GM18868 (cell line): ENCODE measurements at regions not wholly inside any gene's neighbourhood (a gene's known extent, or its start where the extent isn't known, plus 50 kb on each side); places are given as distances from the start of the nearest gene placed in this dataset.
"Not testable (repeated sequence)": the region's sequence is repeated elsewhere in the genome, so short reads cannot be mapped to it uniquely, and the experiment has no call there.

Experiments
- ATAC-seq: cut with Tn5 transposase; IDR thresholded peaks from one replicate; pipeline ENCODE4 v1.9.1; 2021; ENCODE audit warnings: mild to moderate bottlenecking, moderate library complexity; ENCODE audit not compliant: unreplicated experiment

DNA sequence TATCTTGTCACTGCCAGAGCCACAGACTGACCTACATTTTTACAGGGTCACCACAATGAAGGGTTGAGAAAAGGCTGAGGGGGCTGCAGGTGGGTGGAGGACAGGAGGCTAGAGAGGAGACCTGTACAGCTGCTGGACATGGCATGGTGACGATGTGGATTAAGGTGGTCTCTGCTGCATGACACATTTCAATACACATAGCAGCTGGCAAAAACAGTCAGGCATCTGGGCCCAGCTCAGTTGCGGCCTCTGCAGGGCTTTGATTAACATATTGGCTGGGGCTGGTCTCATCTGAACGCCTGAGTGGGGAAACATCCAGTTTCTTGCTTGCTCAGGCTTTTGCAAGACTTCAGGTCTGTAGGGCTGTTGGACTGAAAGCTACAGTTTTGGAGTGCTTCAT, 265.4 kb upstream of the FOXF1 start:
- ATAC-seq, result no peak

- no peak for ATAC-seq
Observed at GRCh38 chr16:86245351-86245750, 265.0 kb upstream of the FOXF1 start.

GRCh38 chr16:86245895-86246294, 264.4 kb upstream of the FOXF1 start:
- ATAC-seq, result no peak

- no peak for ATAC-seq
Observed at GRCh38 chr16:86248310-86248905, 261.9 kb upstream of the FOXF1 start.

- ATAC-seq, result no peak
Observed at GRCh38 chr16:86249631-86250030, 260.7 kb upstream of the FOXF1 start.

GRCh38 chr16:86251682-86252081, 258.6 kb upstream of the FOXF1 start:
- no peak for ATAC-seq

DNA sequence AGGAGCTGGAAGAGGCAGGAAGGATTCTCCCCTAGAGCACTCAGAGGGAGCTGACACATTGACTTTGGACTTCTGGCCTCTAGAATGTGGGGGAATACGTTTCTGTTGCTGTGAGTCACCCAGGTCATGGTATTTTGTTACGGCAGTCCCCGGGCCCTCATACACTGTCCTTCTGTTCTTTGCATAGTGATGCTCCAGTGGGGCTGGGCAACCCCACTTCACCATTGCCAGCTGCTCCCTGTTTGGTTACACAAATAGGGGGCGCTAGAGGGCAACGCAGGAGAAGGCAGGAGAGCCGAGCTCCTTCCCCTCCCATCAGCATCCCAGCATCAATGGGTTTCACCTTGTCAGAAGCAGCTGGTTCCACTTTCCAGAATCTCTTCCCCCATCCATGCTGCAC, 257.7 kb upstream of the FOXF1 start:
- ATAC-seq, result no peak

DNA sequence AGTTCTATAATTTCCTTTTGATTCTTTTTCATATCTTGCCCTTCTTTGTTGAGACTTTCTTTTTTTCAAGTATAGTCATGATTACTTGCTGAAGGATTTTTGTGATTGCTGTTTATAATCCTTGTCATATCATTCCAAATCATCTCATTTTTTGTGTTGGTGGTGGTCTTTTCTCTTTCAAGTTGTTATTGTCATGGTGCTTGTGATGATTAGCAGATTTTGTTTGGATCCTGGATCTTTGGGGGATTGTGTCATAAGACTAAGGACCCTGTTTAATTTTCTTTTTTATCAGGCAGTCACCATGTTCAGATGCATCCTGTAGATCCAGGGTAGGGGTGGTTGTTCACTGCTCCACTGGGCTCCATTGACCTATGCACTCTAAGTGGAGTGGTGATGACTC, 254.4 kb upstream of the FOXF1 start:
- no peak for ATAC-seq

- ATAC-seq, result no peak
Observed at GRCh38 chr16:86256995-86257394, 253.3 kb upstream of the FOXF1 start.

DNA sequence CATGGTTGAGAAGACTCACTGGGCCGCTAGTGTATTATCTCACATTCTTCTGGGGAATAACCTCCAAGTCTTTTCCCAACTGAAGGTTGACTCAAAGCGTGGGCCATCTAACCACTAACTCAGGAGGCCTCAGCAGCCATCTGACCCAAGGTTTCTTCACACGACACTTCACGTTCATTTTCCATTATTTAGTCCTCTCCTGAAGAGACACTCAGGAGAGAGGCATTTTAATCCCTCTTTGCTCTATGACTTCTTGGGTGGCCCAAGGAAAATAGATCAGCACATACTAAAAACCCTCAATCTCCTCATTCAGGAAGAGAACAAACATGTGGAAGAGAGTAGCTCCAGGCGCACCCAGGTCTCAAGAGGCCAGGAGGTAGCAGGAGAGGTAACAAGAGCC, 252.8 kb upstream of the FOXF1 start:
- no peak for ATAC-seq

DNA sequence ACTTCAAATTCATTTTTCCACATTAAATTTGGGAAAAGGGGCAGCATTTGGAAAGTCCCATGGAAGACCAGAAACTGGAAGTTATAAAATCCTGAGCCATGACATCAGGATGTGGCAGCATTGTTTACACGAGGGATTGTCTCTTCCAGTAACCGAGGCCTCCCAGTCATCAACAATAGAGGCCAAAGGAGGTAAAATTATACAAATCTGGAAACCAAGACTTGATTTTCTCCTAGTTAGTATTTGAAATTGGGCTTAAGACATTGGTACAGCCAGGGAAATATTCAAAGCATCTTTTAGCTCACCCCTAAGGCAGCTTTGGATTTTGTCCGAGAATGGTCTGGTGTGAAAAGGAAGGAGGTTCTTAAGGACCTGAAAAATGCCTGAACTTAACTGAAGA, 251.6 kb upstream of the FOXF1 start:
- no peak for ATAC-seq

DNA sequence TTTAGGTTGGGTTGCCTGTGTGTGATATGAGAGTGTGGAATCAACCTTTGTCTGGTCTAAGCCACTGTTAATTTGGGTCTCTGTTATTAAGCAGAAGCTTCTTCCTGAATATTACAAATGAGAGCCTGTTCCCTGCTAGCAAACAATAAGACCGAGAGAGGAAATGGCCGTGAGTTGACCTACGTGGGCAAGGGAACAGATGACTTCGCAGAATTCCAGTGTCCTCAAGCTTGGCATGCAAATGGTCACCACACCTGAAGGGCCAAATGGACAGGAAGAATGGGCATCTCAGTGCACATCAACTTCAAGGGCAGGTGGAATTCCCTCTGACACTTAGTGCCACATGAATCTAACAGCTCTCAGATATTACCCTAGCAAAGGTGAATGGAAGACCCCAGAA, 250.8 kb upstream of the FOXF1 start:
- no peak for ATAC-seq

GRCh38 chr16:86261379-86261778, 248.9 kb upstream of the FOXF1 start:
- ATAC-seq, result no peak

DNA sequence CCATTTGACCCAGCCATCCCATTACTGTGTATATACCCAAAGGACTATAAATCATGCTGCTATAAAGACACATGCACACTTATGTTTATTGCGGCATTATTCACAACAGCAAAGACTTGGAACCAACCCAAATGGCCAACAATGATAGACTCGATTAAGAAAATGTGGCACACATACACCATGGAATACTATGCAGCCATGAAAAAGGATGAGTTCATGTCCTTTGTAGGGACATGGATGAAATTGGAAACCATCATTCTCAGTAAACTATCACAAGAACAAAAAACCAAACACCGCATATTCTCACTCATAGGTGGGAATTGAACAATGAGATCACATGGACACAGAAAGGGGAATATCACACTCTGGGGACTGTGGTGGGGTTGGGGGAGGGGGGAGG, 242.7 kb upstream of the FOXF1 start:
- ATAC-seq, result not testable (repeated sequence)

- ATAC-seq, result no peak
Observed at GRCh38 chr16:86270696-86271095, 239.6 kb upstream of the FOXF1 start.

GRCh38 chr16:86272744-86273143, 237.6 kb upstream of the FOXF1 start:
- ATAC-seq, result no peak

DNA sequence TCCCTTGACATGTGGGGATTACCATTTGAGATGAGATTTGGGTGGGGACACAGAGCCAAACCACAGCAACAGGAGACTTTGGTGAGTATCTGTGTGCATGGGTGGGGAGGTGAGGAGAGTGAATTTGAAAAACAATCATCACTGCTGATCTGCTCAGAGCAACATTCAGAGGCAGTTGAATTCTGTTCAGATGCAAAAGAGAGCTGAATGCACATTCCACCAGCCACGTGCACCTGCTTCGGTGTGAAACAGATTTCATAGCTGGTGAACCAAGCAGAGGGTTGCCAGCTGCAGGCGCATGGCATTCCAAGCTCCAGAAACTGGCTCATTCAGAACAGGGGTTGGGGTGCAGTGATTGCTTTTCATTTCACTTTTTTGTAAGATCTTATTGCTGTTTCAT, 233.1 kb upstream of the FOXF1 start:
- no peak for ATAC-seq

- ATAC-seq, result not testable (repeated sequence)
Observed at GRCh38 chr16:86277859-86278258, 232.5 kb upstream of the FOXF1 start.

DNA sequence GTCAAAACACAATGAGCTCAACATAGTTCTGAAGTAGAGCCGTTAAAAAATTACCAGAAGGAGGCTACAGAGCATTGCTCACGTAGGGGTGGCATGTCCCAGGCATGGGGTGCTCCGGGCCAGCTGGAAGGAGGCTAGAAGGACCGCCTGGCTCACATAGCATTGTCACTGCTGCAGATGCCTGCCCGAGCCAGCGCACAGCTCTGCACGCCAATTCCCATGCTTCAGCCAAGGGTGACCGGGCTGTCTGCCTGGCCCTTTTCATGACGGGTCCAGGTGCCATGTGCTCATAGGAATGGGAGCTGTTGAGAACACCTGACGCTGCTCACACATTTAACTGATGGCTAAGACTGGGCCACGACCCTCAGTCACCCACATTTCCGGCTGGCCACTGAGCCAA, 228.9 kb upstream of the FOXF1 start:
- ATAC-seq, result no peak

DNA sequence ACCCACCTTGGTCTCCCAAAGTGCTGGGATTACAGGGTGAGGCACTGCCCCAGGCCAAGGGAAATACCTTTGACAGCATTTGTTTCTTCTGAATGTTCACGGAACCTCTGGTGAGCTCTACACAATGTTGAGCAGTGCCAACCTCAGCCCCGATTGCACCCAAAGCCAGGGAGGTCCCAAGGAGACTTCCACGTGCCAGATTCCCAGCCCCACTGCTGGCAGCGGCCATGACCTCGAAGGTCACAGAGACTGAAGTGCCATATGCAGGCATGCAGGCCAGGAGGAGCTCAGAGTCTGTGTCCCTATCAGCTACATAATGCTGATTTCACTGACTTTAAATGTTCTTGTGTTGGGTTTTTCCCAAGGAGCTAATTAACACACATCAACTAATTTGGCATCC, 226.4 kb upstream of the FOXF1 start:
- ATAC-seq, result no peak

GRCh38 chr16:86285421-86285820, 224.9 kb upstream of the FOXF1 start:
- no peak for ATAC-seq

DNA sequence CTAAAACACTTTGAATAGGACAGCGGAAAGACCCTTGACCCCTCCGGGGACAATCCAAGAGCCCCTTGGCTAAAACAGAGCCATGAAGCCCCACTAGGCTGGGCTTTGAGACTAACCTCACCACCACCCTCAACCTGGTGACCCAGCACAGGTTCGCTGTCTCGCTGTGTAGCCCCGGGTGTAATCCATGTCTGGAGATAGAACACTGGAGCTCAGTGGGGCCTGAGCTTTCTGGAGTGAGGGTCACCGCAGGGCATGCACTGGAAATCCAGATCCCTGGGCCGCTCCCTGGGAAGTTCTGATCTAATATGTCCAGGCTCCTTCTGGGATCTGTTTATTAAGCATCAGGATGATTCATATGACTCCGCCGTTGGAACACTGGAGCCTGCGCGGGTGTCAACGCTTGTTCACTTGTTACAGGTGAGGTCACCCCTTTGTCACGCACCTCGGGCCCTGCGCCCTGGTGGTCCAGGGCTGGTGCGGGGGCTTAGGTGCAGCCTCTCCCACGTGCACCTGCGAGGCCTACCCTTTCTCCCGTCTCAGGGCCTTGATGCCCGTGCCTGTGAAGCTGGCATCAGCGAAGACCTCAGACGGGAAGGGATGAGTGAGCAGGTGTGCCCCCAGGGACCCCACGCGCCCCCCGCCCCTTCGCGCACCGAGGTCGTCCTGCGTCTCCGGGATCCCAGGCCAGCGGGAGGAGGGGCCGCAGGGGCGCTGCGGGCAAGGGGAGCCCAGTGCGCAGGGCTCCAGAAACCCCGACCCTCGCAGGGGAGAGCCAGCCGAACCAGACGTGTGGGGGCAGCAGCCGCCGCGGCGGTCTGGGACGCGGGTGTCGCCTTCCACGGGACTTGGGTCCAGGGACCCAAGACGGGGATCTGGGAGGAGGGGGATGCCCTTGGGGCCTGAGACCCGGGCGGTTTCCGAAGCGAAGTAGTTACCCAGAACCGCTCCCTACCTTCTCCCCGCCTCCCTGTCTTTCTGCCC, 224.1 kb upstream of the FOXF1 start:
- no peak for ATAC-seq
